ENCODE measurements at regions not wholly inside any gene's neighbourhood (a gene's known extent, or its start where the extent isn't known, plus 50 kb on each side); places are given as distances from the start of the nearest gene placed in this dataset.

- H3K27ac ChIP-seq, result peak overlapping the region in 3 of 4 donors; percentile 13 to 85 (median 27)
- H3K4me1 ChIP-seq, result peaks cover 43 to 57% of the 10 kb centered on the region in 2 donors
- ATAC-seq (no peak), DNase-seq (no peak)
- intact Hi-C loops (cut with DNase I; ENCODE audit: low total_unique reads), result loop anchor here (2.0 to 5.0 kb wide), 2 partner anchors 56 to 775 kb away; no protein-coding TSS in a partner anchor
- in situ Hi-C loops (cut with MboI; ENCODE audit: low sequenced_read_pairs in 4 of 4), result no loop called here
- no peaks in the 10 kb centered on the region for H3K36me3 ChIP-seq
- H3K27me3 ChIP-seq, result no peaks in the 10 kb centered on the region
- H3K9me3 ChIP-seq, result no peaks in the 10 kb centered on the region
- TF ChIP-seq POLR2A (IDR thresholded peaks at IDR 0.05), result no peak
- no peak for TF ChIP-seq CTCF (IDR thresholded peaks at IDR 0.05 in 4 of 5, conservative IDR thresholded peaks at IDR 0.05 in 1 of 5)
- no peak overlapping the region for H3K4me3 ChIP-seq
These were observed 529.5 kb upstream of the TBL1XR1 start for GRCh38 chr3:177726807-177727206.

GRCh38 chr3:177729956-177730681 lies 532.8 kb upstream of the TBL1XR1 start:
- TF ChIP-seq POLR2A (IDR thresholded peaks at IDR 0.05) (no peak), CTCF (IDR thresholded peaks at IDR 0.05 in 4 of 5, conservative IDR thresholded peaks at IDR 0.05 in 1 of 5) (no peak)
- DNase-seq (peak; percentile 39 to 59), ATAC-seq (peak; percentile 60 to 71)
- Histone ChIP-seq H3K36me3 (no peaks in the 10 kb centered on the region), H3K9me3 (no peaks in the 10 kb centered on the region), H3K4me3 (no peak overlapping the region), H3K27me3 (no peaks in the 10 kb centered on the region), H3K27ac (peak overlapping the region; percentile 20 to 45 (median 30)), H3K4me1 (peaks cover 11 to 25% of the 10 kb centered on the region in 2 donors)
- in situ Hi-C loops (cut with MboI; ENCODE audit: low sequenced_read_pairs in 4 of 4), result no loop called here
- intact Hi-C loops (cut with DNase I; ENCODE audit: low total_unique reads), result loop anchor here (5.0 kb wide), 1 partner anchor 778 kb away; no protein-coding TSS in a partner anchor

- no peak overlapping the region for H3K27ac ChIP-seq
- no peaks in the 10 kb centered on the region for H3K9me3 ChIP-seq
- no peak overlapping the region for H3K4me3 ChIP-seq
- in situ Hi-C loops (cut with MboI; ENCODE audit: low sequenced_read_pairs in 4 of 4), result no loop called here
- DNase-seq (no peak), ATAC-seq (no peak)
- H3K4me1 ChIP-seq, result peaks cover 4 to 18% of the 10 kb centered on the region in 2 donors
- no peaks in the 10 kb centered on the region for H3K27me3 ChIP-seq
- no peak for TF ChIP-seq CTCF (IDR thresholded peaks at IDR 0.05 in 4 of 5, conservative IDR thresholded peaks at IDR 0.05 in 1 of 5)
- TF ChIP-seq POLR2A (IDR thresholded peaks at IDR 0.05), result no peak
- intact Hi-C loops (cut with DNase I; ENCODE audit: low total_unique reads), result no loop called here
- no peaks in the 10 kb centered on the region for H3K36me3 ChIP-seq
These were observed 533.5 kb upstream of the TBL1XR1 start for GRCh38 chr3:177730814-177731213.

GRCh38 chr3:177731644-177732268 lies 534.5 kb upstream of the TBL1XR1 start:
- Histone ChIP-seq H3K4me3 (no peak overlapping the region), H3K36me3 (no peaks in the 10 kb centered on the region), H3K9me3 (no peaks in the 10 kb centered on the region), H3K27me3 (no peaks in the 10 kb centered on the region), H3K27ac (no peak overlapping the region), H3K4me1 (peaks cover 0 to 13% of the 10 kb centered on the region in 2 donors)
- in situ Hi-C loops (cut with MboI; ENCODE audit: low sequenced_read_pairs in 4 of 4) (no loop called here), intact Hi-C loops (cut with DNase I; ENCODE audit: low total_unique reads) (no loop called here)
- TF ChIP-seq CTCF (IDR thresholded peaks at IDR 0.05 in 4 of 5, conservative IDR thresholded peaks at IDR 0.05 in 1 of 5), result no peak
- no peak for TF ChIP-seq POLR2A (IDR thresholded peaks at IDR 0.05)
- no peak for DNase-seq
- ATAC-seq, result no peak
